ENCODE measurements at regions not wholly inside any gene's neighbourhood (a gene's known extent, or its start where the extent isn't known, plus 50 kb on each side); places are given as distances from the start of the nearest gene placed in this dataset.

DNA sequence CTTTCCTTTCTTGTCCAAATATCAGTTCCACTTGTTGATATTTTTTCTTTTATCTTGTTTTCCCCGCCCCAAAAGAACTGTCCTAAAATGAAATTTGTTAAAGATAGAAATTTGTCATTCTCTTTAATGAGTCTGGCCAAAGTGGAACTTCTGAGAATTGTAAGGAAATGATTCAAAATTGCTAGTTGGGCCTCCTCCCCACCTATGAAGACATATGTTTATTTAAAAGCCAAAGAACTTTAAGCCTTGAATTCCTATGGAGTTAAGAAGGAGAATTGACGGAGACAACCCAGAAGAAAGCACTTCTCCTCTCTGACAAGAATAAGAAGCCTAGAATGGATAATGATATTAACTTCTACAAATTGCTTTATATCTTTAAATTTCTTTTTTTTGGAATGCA is 59.1 kb upstream of the ALDH1A1 start:
- Histone ChIP-seq H3K27ac (no peak overlapping the region), H3K4me3 (no peak overlapping the region), H3K27me3 (no peaks in the 10 kb centered on the region), H3K4me1 (no peaks in the 10 kb centered on the region), H3K9me3 (no peaks in the 10 kb centered on the region), H3K36me3 (no peaks in the 10 kb centered on the region)
- intact Hi-C loops (cut with DNase I): no loop called here
- no peak for DNase-seq
- TF ChIP-seq, protein P1, sequence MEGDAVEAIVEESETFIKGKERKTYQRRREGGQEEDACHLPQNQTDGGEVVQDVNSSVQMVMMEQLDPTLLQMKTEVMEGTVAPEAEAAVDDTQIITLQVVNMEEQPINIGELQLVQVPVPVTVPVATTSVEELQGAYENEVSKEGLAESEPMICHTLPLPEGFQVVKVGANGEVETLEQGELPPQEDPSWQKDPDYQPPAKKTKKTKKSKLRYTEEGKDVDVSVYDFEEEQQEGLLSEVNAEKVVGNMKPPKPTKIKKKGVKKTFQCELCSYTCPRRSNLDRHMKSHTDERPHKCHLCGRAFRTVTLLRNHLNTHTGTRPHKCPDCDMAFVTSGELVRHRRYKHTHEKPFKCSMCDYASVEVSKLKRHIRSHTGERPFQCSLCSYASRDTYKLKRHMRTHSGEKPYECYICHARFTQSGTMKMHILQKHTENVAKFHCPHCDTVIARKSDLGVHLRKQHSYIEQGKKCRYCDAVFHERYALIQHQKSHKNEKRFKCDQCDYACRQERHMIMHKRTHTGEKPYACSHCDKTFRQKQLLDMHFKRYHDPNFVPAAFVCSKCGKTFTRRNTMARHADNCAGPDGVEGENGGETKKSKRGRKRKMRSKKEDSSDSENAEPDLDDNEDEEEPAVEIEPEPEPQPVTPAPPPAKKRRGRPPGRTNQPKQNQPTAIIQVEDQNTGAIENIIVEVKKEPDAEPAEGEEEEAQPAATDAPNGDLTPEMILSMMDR (IDR thresholded peaks at IDR 0.05): no peak
- ATAC-seq: no peak

DNA sequence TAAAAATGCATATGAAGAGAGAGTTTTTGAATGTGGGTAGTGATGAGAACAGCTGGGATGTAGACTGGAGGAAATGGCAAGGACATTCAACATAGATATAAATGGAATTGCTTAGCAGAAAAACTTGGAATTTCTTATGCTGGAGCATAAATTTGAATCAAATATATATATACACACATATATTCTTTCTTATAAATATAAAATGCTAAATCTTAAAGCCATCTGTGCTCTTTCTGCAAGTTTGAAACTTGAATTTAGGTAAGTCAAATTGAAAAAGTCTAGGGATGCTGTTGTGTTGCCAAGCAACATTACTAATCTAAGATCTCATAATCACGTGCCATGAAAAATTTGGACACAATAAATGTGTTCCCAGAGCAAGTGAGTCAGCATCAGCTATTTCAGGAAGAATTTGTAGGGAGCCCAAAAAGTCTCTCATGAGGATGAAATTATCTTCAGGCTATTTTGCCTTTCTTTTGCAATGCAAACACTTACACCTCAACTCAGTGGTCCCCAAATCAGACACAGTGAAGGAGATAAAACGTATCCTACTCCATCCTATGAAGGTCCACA is 58.4 kb upstream of the ALDH1A1 start:
- H3K9me3 ChIP-seq: no peaks in the 10 kb centered on the region
- ATAC-seq (no peak), DNase-seq (no peak)
- H3K36me3 ChIP-seq: no peaks in the 10 kb centered on the region
- no peaks in the 10 kb centered on the region for H3K27me3 ChIP-seq
- intact Hi-C loops (cut with DNase I): no loop called here
- no peaks in the 10 kb centered on the region for H3K4me1 ChIP-seq
- no peak overlapping the region for H3K4me3 ChIP-seq
- no peak overlapping the region for H3K27ac ChIP-seq
- TF ChIP-seq, protein P1 (IDR thresholded peaks at IDR 0.05): no peak

DNA sequence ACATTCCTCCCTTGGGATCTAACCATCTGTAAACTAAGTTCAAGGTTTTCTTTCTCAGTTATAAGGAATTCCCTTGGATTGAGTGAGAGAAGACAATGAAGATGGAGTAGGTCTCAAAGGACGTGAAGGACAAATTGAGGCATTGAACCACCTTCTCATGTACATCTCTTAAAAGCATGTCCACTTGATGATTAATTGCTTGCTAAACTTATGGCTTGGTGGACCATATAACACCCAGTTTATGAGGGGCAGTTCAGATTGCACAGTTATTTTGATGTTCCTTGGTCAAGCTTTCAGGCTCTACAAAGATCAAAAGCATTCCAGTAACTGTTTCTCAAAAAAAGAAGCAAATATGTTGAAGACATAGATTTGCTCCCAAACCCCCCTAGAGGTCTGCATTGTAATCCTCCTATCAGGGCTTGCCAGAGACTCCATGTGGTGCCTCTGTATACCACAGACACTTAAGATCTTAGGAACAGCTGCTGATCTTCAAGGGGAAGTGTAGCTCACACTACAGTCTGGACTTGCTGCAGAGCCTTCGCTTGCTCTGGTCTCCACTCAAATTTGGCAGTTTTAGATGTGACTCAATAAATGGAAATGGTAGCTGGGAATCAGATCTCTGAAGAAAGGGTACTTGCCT is 56.9 kb upstream of the ALDH1A1 start:
- Histone ChIP-seq H3K4me1 (no peaks in the 10 kb centered on the region), H3K27me3 (no peaks in the 10 kb centered on the region), H3K9me3 (no peaks in the 10 kb centered on the region), H3K4me3 (no peak overlapping the region), H3K27ac (no peak overlapping the region), H3K36me3 (no peaks in the 10 kb centered on the region)
- intact Hi-C loops (cut with DNase I): no loop called here
- TF ChIP-seq, protein P1 (IDR thresholded peaks at IDR 0.05): no peak
- DNase-seq (no peak), ATAC-seq (peak; percentile 47)

DNA sequence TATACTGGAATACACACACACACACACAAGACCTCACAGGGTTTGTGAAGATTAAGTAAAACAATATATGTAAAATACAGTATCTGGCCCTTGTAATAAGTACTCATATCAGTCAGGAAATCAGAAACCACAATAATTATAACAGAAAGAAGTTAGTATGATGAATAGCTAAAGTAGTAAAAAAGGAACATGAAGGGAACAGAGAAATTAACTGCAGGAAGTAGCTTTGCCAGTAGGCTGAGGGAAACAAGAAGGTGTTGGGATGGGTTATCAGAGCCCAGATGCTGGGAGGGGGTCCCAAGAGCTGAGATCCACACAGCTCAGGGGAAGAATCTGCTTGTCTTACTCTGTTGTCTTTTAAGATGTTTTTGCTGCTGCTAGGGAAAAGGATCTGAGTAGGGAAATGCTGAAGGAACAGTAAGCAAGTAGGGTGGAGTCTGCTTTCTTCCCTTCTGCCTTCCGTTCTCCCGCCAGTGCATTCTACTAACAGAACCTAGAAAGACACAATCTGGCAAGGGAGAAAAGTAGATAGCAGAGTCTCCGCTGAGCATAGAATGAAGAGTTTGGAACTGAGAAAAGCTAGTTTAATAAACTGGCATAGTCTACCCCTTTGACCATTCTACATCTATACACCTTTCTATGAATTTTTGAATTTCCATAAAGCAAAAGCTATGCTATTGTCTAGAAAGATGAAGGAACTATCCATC is 55.3 kb upstream of the ALDH1A1 start:
- TF ChIP-seq, protein P1 (IDR thresholded peaks at IDR 0.05): no peak
- intact Hi-C loops (cut with DNase I): no loop called here
- ATAC-seq (no peak), DNase-seq (no peak)
- no peaks in the 10 kb centered on the region for H3K27me3 ChIP-seq
- no peak overlapping the region for H3K27ac ChIP-seq
- no peaks in the 10 kb centered on the region for H3K9me3 ChIP-seq
- no peaks in the 10 kb centered on the region for H3K4me1 ChIP-seq
- no peaks in the 10 kb centered on the region for H3K36me3 ChIP-seq
- H3K4me3 ChIP-seq: no peak overlapping the region

DNA sequence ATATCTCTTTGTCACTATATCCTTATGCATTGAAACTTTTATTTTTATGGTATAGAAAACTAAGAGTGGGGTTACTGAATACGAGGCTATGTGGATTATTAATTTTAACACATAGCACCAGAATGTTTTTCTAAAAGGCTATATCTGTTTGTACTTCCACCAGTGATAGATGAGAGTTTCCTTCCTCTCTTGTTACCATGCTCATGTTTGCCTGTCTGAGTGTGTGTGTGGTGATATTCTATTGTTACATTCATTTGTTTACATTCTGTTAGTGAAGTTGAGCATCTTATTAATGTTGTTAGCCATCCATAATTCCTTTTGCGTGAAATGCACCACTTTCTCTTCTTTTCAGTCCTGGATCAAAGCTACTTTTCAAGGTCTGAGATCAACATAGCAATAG is 54.1 kb upstream of the ALDH1A1 start:
- no peaks in the 10 kb centered on the region for H3K27me3 ChIP-seq
- DNase-seq (no peak), ATAC-seq (no peak)
- no peak overlapping the region for H3K4me3 ChIP-seq
- TF ChIP-seq, protein P1 (IDR thresholded peaks at IDR 0.05): no peak
- no peak overlapping the region for H3K27ac ChIP-seq
- H3K4me1 ChIP-seq: no peaks in the 10 kb centered on the region
- H3K9me3 ChIP-seq: no peaks in the 10 kb centered on the region
- intact Hi-C loops (cut with DNase I): no loop called here
- no peaks in the 10 kb centered on the region for H3K36me3 ChIP-seq

Data from upper lobe of right lung (tissue), 1 donor.